ENCODE measurements at regions not wholly inside any gene's neighbourhood (a gene's known extent, or its start where the extent isn't known, plus 50 kb on each side); places are given as distances from the start of the nearest gene placed in this dataset.

DNA sequence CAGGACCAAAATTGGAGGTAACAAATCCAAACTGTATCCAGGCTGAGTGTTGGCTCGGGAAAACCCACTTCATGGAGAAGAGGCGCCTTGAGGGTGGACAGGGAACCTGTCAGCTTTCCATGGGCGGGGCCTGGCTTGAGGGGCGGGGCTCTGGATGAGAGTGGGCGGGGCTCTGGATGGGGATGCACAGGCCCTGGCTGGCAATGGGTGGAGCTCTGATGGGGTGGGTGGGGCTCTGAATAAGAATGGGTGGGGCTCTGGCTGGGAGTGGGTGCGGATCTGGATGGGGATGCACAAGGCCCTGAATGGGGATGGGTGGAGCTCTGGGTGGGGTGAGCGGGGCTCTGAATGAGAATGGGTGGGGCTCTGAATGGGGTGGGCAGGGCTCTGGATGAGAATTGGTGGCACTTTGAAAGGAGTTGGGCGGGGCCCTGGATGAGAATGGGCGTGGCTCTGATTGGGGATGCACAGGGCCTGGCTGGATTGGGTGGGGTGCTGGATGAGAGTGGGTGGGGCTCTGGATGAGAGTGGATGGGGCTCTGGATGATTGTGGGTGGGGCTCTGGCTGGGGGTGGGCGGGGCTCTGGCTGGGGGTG is 96.6 kb upstream of the NPTX2 start:
- TF ChIP-seq SRF (IDR thresholded peaks at IDR 0.05; ENCODE audit: low read depth, low read length) (no peak), NRF1 (IDR thresholded peaks at IDR 0.05; ENCODE audit: low read depth, low read length) (no peak), KDM1A (IDR thresholded peaks at IDR 0.05; ENCODE audit: borderline replicate concordance, low read length) (no peak)
